Limb (tissue), 2 donors: ENCODE measurements at regions not wholly inside any gene's neighbourhood (a gene's known extent, or its start where the extent isn't known, plus 50 kb on each side); places are given as distances from the start of the nearest gene placed in this dataset.
"Not testable (repeated sequence)": the region's sequence is repeated elsewhere in the genome, so short reads cannot be mapped to it uniquely, and the experiment has no call there.

ENCODE experiments used
- DNase-seq, 2 donors: peaks; one replicate each; pipeline ENCODE4 v3.0.0-alpha.2; 2016; ENCODE audit errors: extremely low spot score in 2 of 2

DNA sequence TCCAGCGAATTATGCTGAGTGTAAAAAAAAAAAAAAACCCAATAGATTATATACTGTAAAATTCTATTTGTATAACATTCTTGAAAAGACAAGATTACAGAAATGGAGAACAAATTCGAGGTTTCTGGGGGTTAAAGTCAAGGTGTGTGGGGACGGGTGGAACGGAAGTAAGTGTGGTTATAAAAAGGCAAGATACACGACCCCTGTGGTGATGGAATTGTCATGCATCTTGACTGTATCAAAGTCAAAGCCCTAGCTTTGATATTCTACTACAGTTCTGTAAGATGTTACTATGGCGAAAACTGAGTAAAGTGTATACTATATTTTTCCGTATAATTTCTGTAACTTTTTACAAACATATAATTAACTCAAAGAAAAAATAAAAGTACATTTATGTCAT, 718.2 kb upstream of the PCDH15 start:
- DNase-seq, result no peak

DNA sequence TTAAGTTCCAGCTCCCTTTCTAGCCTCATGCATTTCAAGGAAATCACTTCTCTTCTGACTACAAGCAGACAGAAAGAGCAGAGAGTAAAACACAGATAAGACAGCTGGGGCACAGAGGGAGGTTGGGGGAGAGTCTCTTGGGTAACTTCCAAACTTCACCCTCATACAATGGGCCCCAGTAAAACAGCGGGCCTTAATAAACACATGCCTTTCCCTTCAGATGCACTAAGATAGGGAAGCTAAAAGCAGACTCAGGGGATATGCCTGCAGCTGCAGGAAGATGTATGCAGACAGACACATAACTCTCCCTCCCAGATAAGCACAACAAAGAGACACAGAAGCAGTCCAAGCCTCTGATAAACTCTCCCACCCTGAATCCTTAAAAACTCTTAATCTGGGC, 717.4 kb upstream of the PCDH15 start:
- DNase-seq, result not testable (repeated sequence)

DNA sequence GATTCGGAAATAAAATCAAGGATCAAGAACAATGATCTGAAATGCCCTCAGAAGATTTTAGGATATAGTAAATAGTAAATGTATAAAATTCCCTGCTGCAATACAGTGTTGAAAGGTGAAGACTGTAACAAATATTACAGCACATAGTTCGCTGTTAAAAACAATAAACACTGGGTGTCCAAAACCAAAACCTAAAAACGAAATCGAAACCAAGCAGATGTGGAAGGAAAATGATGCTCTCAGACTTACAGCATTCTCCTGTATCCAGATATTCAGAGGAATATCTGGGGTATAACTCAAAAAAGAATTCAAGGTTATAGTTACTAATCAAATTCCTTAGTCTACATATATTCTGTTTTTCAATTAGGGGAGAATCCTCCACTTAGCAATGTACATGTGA, 708.1 kb upstream of the PCDH15 start:
- DNase-seq, result no peak

DNA sequence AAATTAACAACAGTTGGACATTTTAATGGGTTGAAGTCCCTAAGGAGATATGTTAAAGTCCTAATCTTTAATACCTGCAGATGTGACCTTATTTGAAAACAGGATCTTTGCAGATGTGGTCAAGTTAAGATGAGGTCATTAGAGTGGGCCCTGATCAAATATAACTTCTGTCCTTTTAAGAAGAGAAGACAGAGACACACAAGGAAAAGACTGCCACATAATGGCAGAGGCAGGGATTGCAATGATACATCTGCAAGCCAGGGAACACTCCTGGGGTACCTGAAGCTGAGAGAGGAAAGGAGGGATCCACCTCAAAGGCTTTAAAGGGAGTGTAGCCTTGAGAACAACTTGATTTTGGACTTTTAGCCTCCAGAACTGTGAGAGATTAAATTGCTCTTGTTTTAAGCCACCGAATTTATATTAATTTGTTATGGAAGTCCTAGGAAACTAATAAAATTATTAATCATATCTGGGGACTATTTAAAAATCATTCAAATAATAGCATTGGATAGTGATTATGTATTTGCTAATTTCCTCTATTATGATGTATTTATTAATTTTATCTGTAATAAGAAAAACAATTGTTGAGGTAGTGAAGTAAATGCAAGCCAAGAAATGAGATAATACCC, 700.0 kb upstream of the PCDH15 start:
- DNase-seq, result peak in 1 of 2 donors; percentile 4

DNA sequence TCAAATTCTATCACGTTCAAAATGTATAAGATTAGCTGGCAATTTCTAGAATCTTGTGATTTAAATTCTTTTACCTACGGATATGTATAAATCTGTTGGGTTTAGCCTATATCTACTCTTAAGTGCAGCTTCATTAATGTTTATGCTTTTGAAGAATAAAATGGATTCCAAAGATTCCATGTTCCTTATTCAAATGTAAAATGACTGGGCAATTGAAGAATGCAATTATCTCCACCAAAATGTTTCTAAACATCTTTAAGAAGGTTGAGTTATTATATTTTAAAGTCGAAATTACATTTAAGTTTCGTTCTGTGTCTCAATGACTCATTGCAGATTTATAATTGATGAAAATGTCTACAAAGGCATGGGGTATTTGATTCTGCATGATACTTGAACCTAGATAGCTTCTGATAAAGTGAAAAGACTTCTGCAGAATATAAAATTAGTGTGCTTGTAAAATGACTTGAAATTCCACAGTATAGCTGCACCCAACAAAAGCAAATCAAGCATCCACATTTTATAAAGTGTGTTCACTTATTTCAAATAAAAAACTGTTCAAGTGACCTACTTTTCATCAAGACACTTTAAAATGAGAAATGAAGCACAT, 697.0 kb upstream of the PCDH15 start:
- DNase-seq, result no peak

DNA sequence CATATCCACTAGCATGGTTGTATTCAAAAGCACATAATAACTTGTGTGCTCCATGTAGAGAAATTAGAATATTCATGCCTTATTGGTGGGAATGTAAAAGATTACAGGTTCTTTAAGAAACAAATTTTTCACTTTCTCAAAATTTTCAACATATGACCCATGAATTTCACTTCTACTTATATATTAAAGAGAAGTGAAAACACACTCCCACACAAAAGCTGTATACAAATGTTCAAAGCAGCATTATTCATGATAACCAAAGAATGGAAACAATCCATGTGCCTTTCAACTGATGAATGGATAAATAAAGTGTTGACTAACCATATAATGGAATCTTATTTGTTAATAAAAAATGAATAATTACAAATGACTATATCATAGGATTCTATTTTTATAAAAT, 694.5 kb upstream of the PCDH15 start:
- no peak for DNase-seq

DNA sequence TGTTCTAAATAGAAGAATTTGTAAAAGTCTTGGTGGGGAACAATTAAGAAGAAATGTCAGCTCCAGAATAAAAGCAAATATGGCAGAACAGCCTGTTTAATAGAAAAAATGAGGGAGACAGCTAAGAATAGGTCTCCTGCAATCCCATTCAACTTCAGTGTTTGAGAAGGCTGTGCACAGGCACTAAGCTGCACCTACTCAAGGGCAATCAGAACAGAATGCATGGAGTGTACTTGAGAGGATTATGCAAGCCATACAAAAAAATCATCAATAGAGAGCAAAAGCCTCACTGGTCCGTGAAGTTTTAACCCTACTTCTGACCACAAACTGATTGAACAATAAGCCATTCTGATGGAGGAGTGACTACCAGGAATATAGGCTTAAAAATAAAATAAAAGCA, 690.7 kb upstream of the PCDH15 start:
- DNase-seq, result no peak

DNA sequence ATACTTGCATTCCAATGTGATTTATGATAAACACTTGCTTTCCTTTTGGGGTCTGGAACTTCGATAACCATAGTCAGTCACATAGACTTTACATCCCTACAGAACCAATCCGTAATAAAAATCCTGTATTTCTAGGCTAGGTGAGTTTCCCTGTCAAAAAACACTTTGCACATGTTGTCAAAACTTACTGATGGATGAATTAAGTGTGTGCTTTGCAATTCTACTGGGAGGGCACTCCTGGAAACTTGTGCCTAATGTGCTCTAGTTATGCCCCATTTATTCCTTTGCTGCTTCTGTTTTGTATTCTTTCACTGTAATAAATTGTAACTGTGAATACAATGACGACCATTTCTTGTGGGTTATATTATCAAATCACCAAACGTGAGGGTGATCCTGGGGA, 684.8 kb upstream of the PCDH15 start:
- DNase-seq, result no peak

DNA sequence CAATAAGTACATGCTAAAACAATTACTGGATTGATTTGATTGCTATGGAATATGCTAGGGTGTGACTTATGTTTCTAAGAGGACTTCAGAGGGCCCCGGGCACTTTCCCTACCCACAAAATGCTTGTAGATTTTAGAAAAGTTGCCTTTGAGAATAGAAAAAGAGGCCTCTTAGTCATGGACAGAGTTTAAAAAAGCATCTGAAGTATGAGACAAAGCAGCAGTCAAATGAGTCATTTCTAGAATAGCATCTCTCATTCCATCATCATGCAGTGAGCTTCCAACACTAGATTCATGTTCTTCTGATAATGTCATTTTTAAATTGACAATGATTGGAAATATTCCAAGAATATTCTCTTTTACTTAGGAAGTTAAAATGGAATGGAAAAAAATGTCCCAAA, 675.1 kb upstream of the PCDH15 start:
- no peak for DNase-seq

DNA sequence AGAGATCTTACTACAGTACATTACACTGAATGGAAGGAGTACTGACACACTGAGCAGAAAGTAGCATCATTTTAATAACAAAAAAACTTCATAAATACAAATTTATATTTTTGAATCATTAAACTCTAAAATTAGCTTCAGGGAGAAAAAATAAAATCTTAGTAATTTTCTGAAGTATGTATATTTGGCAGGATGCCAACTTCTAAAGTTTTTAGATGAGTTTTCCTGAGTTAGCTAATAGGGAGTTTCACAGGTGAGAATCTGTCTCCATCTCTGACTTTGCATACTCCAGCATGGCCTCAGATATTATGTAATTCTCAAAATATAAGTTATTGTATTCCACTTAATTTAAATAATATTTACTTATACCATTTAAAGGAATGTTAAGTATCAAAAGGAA, 673.2 kb upstream of the PCDH15 start:
- no peak for DNase-seq

DNA sequence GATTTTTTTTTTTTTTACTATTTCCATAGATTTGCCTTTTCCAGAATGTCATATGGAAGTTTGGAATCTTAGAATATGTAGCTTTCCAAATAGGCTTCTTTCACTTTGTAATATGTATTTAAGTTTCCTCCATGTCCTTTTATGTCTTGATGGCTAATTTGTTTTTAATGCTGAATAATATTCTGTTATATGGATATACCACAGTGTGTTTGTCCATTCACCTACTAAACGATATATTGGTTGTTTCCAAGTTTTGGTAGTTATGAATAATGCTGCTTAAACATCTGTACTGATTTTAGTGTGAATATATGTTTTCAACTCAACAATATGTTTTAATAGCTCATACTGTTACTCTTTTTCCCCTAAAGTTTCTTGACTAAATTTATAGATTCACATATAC, 669.8 kb upstream of the PCDH15 start:
- no peak for DNase-seq

DNA sequence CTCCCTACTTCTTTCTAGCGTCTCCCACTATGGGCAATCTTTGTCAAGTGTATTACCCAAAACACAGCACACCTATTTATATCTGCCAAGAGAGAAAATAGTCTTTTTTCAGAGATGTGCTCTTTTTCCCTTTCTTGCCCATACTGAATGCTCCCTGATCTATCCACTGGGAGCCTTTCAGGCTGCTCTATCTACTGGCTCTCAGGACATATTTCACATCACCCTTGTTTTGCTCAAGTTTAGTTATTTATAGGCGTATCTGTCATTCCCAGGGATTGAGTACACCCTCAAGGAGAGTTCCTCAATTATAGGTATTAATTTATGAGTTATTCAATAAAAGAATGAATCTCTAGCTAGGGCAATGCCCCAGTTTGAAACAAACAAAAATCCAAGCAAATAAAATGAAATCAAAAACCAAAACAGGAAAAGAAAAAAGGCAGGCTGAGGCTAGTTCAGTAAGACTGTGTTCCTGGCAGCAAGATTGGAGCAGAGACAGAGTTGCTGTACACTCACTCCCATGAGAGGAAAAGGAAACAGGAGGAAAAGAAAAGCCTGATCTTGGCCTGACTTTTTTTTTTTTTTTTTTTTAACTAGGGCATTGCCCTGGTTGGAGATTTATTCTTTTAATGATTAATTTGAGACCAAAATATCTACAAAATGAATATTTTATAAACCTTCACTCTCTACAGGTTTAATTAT, 665.9 kb upstream of the PCDH15 start:
- DNase-seq, result peak in 1 of 2 donors; percentile 15

DNA sequence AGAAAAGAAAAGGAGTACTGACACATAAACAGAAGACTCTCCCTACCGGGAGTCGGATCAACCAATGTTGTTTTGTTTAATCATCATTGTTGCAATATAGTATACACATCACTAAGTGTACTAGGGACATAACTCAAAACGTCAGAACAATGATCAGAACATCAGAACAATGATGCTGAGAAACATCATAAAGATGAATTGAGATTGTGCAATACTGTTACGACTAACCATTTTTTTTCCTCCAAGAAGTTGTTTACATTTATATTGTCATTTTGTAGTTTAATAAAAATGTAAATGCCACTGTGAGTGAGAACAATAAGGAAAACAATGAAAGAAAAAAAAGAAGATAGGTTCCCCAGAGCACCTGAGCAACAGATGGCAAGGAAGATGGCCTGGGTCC, 663.1 kb upstream of the PCDH15 start:
- no peak for DNase-seq

DNA sequence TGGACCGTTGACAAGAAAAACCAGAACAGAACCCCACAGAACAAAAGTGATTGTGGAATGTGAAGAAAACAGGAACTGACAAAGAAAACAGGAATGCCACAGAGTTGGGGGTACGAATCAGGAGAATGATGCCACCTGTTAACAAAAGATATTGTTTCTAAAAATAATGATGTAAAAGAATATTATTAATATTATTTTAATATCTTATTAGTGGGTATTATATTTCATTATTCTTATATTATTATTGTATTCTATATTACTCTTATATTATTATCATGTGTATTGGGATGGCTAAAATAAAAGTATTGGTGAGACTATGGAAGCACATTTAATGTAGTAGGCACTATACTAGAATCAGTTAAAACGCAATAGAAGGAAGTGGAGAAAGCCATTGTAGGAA, 659.0 kb upstream of the PCDH15 start:
- DNase-seq, result no peak

DNA sequence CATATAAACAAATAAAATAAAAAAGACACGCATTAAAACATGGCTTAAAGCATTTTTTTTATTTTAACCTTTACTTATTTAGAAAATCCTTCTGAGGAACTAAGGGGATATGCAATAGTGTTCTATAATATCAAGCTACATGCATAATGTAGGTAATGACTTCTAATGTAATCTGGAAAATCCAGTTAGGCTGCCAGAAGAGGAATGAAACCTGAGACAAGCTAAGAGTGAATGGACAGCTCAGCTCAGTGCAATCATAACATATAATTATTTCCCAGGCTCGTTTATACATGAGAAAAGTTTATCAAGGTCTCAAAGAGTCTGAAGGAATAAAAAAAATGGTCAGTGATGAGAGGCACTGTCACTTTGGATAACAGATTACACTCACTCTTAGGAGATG, 649.0 kb upstream of the PCDH15 start:
- DNase-seq, result no peak

DNA sequence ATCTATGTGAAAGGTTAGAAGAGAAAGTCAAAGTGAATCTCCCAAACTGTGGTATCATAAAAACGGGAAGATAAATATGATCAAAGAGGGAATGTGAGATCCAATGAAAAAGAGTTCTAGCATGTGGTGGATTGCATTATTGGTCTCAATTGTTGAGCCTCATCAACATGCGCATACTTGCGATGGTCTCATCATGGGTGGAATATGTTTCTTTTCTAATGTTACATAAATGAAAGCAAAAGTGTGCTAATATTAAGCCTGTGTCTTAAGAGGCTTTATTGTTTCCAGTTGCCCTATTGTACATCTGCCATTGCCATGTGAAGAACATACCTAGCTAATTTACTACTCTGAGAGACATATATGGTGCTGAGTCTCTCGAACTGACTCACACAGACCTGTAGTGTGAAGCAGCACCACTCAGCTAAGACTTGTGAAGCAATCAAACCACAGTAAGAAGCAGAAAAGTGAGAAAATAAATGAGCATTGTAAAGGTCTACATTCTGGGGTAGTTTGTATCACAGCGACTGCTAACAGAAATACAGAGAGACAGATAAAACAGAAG, 645.5 kb upstream of the PCDH15 start:
- no peak for DNase-seq

DNA sequence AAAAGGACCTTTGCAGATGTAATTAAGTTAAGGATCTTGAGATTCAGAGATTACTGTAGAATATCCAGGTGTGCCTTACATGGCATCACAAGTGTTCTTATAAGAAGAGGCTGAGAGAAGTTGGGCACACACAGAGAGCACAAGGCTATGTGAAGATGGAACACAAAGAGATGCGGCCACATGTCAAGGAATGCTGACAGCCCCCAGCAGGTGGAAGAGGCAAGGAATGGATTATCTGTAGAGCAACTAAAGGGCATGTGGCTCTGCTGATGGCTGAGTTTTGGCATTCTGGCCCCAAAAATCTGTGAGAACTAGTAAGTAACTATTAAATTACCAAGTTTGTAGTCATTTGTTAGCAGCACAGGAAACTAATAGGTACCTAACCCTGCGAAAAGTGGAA, 640.7 kb upstream of the PCDH15 start:
- no peak for DNase-seq

DNA sequence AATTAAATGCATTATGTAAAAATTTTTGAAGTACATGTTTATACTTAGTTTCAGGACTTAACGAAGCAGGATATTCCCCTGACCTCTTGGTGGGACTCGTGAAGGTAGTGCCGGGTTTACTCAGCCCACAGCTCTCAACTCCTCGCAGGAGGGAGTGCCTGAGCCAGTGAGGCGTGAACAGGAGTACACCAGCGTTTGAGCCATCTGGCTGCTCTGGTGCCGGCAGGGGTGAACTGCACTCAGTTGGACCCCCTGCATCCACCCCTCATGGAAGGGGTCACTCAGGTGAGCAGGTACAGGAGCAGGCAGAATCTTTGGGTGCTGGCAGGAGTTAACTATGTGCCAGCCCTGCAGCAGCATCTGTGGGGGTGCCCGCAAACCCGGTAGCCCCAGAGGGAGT, 625.1 kb upstream of the PCDH15 start:
- DNase-seq, result no peak

DNA sequence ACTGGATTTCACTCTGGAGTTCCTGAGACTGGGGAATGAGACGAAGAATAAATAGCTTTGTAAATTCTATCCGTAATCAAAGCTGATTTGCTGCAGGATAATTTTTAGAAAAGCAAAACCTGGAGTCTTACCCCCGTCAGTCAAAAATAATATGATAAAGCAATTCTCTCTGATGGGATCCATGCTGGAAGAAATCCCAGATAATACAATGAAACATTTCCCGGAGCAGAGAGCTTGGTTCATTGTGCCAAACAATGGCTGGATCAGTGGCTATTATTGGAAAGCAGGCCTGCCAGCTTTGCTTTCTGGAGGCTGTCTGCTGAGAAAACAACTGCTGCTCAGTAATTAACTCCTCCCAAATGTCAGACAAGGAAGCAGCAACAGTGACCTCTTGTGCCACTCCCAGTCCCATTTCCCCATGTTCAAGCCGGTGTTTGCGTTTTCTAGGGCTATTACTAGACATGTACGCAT, 609.4 kb upstream of the PCDH15 start:
- peak; percentile 45 to 63 for DNase-seq

DNA sequence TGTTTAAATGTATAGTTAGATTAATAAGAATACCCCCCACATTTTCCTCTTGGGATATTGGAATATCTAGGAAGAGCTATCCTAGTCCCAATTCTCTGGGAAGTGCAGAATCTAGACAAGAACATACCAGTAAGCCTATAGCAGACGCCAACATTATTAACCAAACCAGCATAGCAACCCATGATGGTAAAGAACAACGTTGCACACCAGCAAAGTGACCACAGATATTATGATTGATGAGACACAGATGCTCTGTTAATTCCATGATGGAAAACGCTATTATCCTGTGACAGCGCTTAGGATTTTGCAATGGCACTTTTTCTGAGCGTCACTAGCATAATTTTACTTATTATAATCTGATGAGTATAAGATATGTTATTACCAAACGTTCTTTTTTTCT, 603.1 kb upstream of the PCDH15 start:
- no peak for DNase-seq

DNA sequence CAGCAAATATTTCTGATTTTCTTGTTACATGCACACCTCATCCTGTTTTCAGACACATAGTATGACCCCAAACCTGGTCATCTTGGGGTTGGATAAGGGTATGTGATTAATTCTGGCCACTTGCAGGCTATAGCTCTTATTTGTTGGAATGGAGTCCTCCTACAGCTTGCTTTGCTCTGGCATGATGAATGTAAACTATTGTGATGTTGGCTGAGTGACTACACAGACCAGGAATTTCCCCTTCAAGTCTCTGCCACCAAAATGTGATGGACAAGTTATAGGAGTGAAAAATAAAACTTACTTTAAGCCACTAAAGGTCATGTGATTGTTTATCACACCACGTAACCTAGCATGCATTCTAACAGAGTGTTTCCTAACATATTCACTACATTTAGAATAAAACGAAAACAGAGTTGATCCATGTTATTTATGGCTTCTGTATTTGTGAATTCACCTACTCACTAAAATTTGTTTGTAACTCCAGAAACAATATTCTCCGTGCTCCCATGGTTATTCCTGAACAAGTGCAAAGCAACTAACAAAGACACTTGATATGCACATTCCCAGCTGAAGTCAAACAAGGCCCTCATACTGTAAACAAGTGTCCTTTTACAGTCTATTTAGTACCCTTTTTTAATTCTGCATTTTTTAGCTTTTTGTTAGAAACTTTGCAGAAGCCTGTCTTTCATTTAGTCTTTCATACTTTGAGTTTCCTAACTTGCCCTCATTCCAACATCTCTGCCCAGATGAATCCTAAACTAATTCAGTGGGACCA, 599.2 kb upstream of the PCDH15 start:
- DNase-seq, result no peak

DNA sequence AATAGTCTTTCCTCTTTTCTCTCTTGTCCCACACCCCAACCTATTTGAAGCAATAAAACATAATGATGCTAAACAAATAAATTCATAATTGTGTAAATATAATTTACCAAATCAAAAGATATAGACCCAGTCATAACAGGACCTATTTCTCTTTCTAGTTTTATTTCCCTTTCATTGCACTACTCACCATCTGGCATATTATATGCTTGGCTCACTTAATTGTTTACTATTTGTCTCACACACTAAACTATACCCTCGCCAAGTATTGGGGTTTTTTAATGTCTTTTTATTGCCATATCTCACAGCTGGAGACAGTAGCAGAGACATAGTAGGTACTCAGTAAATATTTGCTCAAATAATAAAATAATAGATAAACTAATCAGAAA, 597.5 kb upstream of the PCDH15 start:
- DNase-seq, result no peak
